NCI-H2107 (cell line): ENCODE measurements at regions not wholly inside any gene's neighbourhood (a gene's known extent, or its start where the extent isn't known, plus 50 kb on each side); places are given as distances from the start of the nearest gene placed in this dataset.

ENCODE experiments used
- DNase-seq: peaks from one replicate; lab custom pipeline; 2025; lab: John Stamatoyannopoulos, UW

DNA sequence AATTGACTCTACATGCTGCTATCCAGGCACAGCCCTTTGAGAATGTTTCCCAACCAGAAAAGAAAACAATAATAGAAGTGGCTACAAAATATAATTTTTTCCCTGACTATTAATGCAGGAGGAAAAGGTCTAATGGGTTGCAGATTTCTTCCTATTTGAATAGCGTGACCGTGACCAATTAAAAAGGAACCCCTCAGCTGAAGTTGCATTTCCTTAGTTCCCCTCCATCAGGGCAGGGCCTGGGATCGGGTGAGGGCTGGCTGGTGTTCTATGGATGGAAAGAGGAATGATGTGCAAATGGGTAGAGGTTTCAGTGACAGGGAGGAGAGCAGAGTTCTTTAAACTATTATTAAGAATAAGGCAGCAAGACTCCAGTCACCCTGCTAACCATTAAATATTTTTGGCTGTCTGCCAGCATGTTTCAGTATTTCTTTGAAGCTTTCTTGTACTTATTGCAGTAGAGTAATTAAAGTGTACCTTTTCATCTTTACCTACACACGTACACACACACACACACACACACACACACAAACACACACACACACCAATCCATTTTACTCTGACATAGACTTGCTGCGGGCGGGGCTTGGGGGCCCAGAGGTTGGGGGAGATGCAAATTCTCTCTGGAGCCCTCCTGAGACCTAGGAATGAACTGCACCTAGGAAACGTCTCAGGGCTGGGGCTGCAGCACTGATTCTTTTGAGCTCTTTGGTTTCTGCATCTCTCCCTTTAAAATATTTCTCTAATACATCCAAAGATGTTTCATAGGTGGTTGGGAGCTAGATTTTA lies 154.8 kb upstream of the SLC35B3 start:
- DNase-seq = no peak

- no peak for DNase-seq
Observed at GRCh38 chr6:8588176-8588575, 152.8 kb upstream of the SLC35B3 start.

DNA sequence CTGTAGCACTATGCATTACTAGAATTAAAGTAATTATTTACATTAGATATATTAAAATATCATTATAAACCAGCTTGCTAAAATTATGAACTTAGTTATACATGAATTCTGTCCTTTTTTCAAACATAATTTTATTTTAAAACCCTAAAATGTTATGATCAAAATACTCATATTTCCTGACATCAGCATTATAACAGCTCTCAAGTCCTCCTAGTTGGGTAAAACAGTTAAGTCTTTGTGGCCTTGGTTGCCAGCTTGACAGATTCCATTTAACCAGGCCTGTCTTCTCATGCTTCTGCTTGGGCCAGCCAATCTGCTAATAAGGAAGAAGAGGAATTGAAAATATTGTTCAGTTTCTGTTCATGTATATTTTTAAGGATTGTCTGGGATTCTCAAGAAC lies 147.9 kb upstream of the SLC35B3 start:
- DNase-seq = no peak

DNA sequence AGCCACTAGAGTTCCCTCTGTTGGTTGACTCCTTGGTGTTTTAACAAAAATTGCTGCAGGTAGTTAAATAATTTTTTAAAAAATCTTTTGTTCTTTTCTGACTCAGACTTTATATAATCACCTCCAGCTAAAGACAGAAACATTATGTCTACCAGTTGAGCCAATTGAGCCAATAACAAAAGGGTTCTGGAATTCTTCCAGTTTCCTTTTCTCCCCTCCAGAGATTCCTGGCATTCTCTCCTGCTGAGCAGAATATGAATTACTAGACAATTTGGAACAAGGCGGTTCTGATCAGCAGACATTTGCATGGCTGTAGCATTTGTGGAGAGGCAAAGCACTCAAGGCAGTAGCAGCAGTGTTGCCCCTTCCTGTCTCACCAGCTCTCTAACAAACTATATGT lies 144.0 kb upstream of the SLC35B3 start:
- no peak for DNase-seq

- DNase-seq = no peak
Observed at GRCh38 chr6:8578006-8578405, 142.7 kb upstream of the SLC35B3 start.

GRCh38 chr6:8574749-8575468 lies 139.6 kb upstream of the SLC35B3 start:
- DNase-seq = no peak

- no peak for DNase-seq
Observed at GRCh38 chr6:8574311-8574710, 139.0 kb upstream of the SLC35B3 start.

DNA sequence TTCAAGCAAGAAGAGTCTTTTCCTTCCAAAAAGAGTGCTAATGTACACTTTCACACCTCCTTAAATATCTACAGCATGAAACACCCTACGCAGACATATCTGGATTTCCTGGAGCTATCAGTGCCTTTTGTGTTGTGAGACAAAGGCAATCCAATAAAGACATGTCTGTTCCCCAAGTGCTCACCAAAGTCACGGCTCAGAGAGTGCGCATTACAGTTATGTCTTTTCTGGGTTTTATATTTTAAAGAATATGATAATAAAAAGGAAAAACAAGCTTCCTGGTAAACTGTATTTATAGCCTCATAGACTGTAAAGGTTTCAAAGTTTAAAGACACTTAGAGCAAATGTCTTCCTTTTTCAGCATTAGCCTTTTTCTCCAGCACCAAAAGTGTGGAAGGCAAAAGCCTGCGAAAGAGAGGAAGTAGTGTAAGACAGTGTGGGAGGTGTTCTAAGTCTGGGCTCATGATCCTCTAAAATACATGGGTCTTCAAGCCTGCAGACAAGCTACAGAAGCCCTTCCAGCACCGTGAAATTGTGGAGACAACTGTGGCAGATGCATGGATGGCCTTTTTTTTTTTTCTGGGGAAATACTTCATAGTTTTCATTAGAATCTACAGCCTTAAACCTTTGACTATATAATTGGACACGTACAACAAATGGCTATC lies 135.0 kb upstream of the SLC35B3 start:
- no peak for DNase-seq

DNA sequence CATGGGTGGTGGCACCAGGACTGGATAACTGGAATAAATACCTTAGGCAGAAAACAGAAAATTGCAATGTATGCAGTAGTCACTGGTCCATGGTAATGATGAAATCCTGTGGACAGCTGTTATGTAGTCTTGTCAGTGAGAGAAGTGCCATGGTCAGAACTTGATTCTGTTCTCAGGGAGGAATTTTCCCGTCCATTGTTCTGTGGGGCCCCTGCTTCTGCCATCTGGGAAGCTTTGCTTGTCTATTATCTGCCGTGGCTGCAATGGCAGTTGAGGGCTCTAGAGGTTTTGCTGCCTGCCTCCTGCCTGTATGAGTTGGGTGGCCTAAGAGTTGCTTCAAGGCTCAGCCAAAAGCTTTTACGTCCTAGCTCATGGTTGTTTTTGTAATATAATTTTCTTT lies 126.8 kb upstream of the SLC35B3 start:
- DNase-seq = no peak

- DNase-seq = no peak
Observed at GRCh38 chr6:8558953-8559352, 123.6 kb upstream of the SLC35B3 start.

GRCh38 chr6:8557014-8557748 lies 121.8 kb upstream of the SLC35B3 start:
- no peak for DNase-seq

GRCh38 chr6:8556370-8557013 lies 121.1 kb upstream of the SLC35B3 start:
- no peak for DNase-seq

- DNase-seq = no peak
Observed at GRCh38 chr6:8551993-8552392, 116.6 kb upstream of the SLC35B3 start.

DNA sequence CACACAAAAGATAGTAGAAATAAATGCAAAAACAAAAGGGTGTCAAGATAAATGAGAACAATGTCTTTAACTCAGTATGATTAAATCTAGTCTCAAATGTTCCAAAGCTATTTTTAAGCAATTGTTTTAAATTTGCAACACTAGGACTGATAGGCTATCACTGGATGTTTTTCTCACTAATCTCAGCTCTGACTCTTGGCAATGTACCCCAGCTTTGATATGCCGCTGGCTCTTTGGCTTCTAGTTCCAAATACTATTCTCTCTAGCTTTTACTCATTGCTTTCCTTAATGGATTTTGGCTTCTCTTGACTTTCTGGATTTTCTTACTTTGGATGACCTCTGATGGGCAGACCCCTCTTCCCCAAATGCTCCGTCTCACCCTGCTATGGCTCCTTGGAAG lies 116.0 kb upstream of the SLC35B3 start:
- DNase-seq = no peak

- no peak for DNase-seq
Observed at GRCh38 chr6:8549074-8549790, 113.9 kb upstream of the SLC35B3 start.

DNA sequence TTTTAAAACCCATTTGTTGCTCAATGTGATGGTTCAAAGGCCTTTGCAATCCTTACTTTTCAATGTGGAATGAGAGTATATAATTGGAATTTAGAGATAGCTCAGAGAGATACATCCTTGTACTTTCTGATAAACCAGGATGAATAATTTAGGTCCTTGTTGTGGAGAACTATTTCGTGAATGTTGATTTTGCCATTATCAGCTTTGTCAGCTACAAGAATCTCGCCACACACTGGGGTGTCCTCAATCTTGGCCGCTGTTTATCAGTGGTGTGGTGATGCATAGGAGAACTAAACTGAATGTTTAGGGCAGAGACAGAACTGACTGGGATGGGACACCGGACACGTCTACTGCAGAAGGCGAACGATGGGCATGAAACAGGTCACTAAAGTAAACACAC lies 111.2 kb upstream of the SLC35B3 start:
- DNase-seq = no peak

DNA sequence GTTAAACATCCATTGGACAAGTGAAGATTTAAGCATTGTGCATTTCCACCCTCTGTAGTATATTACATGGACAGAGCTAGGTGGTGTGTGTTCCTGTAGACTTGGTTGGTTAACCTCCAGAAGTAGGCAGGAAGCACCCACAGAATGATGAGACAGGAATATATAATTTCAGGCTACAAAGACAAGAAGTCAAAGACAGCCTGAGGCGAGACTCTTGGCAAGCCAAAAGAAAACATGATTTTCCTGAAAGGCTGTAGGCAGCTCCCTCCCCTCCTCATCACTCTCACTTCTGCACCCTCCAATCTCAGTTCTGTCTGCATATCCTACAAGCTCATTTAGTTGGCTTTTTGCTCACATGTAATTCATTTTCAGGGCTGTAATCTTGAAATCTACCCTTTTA lies 110.0 kb upstream of the SLC35B3 start:
- no peak for DNase-seq

GRCh38 chr6:8543714-8544113 lies 108.4 kb upstream of the SLC35B3 start:
- DNase-seq = no peak

- no peak for DNase-seq
Observed at GRCh38 chr6:8539453-8539852, 104.1 kb upstream of the SLC35B3 start.

GRCh38 chr6:8536122-8536521 lies 100.8 kb upstream of the SLC35B3 start:
- DNase-seq = no peak

DNA sequence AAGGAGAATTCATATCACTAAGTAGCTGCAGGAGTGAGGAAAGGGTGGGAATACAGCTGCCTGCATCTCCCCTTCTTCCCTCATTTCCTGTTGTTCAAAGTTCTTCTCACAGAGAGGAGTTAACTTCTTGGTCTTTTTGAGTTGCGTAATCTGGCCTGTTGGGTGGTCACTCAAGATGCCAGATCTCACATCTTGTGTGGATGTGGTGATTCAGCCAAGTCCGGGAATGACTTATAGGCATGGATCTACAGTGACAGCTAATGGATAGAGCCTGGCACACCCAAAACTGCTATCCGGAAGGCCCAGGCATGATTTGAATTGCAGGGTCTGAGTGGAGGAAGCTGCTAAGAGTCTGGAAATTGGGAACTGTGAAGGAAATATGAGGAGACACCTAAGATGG lies 100.2 kb upstream of the SLC35B3 start:
- no peak for DNase-seq
